DOHH2 (cell line): ENCODE measurements at regions not wholly inside any gene's neighbourhood (a gene's known extent, or its start where the extent isn't known, plus 50 kb on each side); places are given as distances from the start of the nearest gene placed in this dataset.

ENCODE experiments used
- H3F3A ChIP-seq: fragments of 200-600 bp; sonication (generic), shearing (Covaris generic); 2 replicates; pipeline ENCODE4 v1.6.0; 2016; ENCODE audit warnings: antibody characterized with exemption, mild to moderate bottlenecking; ENCODE audit not compliant: control insufficient read depth, insufficient read depth
- H3K27ac ChIP-seq: fragments of 200-600 bp; sonication (generic); 2 replicates; pipeline ENCODE4 v1.5.1; 2014; ENCODE audit warnings: low read depth, mild to moderate bottlenecking, low read length, moderate library complexity
- H3K27me3 ChIP-seq: fragments of 200-600 bp; sonication (generic); 2 replicates; pipeline ENCODE4 v1.6.1; 2014; ENCODE audit warnings: mild to moderate bottlenecking, low read length, mixed read lengths; ENCODE audit not compliant: control insufficient read depth
- H3K36me3 ChIP-seq: fragments of 200-600 bp; sonication (generic); 2 replicates; pipeline ENCODE4 v1.6.1; 2014; ENCODE audit warnings: mild to moderate bottlenecking, low read length, moderate library complexity, mixed read lengths; ENCODE audit not compliant: control insufficient read depth
- H3K4me1 ChIP-seq: fragments of 200-600 bp; sonication (generic); 2 replicates; pipeline ENCODE4 v1.6.1; 2014; ENCODE audit warnings: mild to moderate bottlenecking, low read length, mixed read lengths; ENCODE audit not compliant: control insufficient read depth
- H3K4me2 ChIP-seq: fragments of 200-600 bp; sonication (generic); 2 replicates; pipeline ENCODE4 v1.6.0; 2014; ENCODE audit warnings: mild to moderate bottlenecking, low read length, moderate library complexity
- H3K4me3 ChIP-seq: fragments of 200-600 bp; sonication (generic); 2 replicates; pipeline ENCODE4 v1.5.1; 2014; ENCODE audit warnings: mild to moderate bottlenecking, low read length, mixed read lengths
- H3K79me2 ChIP-seq: fragments of 200-600 bp; sonication (generic); 2 replicates; pipeline ENCODE4 v1.6.1; 2014; ENCODE audit warnings: mild to moderate bottlenecking, low read length, mixed read lengths; ENCODE audit not compliant: control insufficient read depth
- H3K9me2 ChIP-seq: fragments of 200-600 bp; sonication (generic); replicated peaks from 2 replicates; pipeline ENCODE4 v1.6.1; 2014; ENCODE audit warnings: mild to moderate bottlenecking, low read length, mixed read lengths; ENCODE audit not compliant: control insufficient read depth
- H3K9me3 ChIP-seq: fragments of 200-600 bp; sonication (generic); 2 replicates; pipeline ENCODE4 v1.6.1; 2014; ENCODE audit warnings: antibody characterized with exemption, low read length, mixed read lengths; ENCODE audit not compliant: control insufficient read depth, insufficient read depth
- H4K20me1 ChIP-seq: fragments of 200-600 bp; sonication (generic); 2 replicates; pipeline ENCODE4 v1.6.0; 2014; ENCODE audit warnings: low read depth, mild to moderate bottlenecking, antibody characterized with exemption, low read length, moderate library complexity; ENCODE audit not compliant: control insufficient read depth, insufficient read depth
- EZH2phosphoT487 ChIP-seq: fragments of 200-600 bp; sonication (generic); IDR thresholded peaks from 2 replicates; pipeline ENCODE4 v1.6.1; 2017; ENCODE audit warnings: borderline replicate concordance, mild to moderate bottlenecking, antibody characterized with exemption, low read length, moderate library complexity, mixed read lengths
- TF ChIP-seq, protein P1 (sequence below): fragments of 200-600 bp; sonication (generic); IDR thresholded peaks from one replicate; pipeline ENCODE4 v1.5.1; 2014; ENCODE audit warnings: antibody characterized with exemption, mild to moderate bottlenecking, low read depth, low read length; ENCODE audit not compliant: poor library complexity, severe bottlenecking

DNA sequence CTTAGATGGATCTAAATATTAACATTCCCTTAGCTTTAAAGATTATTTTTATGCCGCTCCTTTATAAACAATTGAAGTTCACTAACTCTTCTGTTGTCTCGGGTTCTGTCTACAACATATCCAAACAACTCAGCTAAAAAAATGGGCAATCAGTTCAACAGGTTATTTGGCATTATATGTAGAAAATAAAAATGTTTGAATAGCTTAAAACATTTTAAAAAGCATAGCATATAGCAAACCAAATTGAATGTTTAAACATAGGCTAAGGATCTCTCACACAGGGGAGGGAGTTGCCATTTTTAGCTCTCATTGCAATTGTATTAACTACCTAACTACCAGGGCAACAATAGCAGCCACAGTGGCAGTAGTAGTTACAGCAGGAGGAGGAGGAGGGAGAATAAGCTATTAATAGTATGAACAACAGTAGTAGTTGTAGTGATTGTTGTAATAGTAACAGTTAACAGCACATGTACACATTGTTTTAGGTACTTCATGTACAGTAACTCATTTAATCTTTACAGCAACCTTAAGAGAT, 404.2 kb downstream of the KCNRG start:
- no peak overlapping the region for H3K4me2 ChIP-seq
- no peaks in the 10 kb centered on the region for H3K27me3 ChIP-seq
- no peaks in the 10 kb centered on the region for H4K20me1 ChIP-seq
- H3K79me2 ChIP-seq = no peaks in the 10 kb centered on the region
- no peaks in the 10 kb centered on the region; the same call in 1 of the 2 replicates for H3K9me3 ChIP-seq
- no peak overlapping the region for H3K4me3 ChIP-seq
- no peaks in the 10 kb centered on the region for H3K36me3 ChIP-seq
- H3K27ac ChIP-seq = no peak overlapping the region
- TF ChIP-seq EZH2phosphoT487 = no peak
- TF ChIP-seq, protein P1, sequence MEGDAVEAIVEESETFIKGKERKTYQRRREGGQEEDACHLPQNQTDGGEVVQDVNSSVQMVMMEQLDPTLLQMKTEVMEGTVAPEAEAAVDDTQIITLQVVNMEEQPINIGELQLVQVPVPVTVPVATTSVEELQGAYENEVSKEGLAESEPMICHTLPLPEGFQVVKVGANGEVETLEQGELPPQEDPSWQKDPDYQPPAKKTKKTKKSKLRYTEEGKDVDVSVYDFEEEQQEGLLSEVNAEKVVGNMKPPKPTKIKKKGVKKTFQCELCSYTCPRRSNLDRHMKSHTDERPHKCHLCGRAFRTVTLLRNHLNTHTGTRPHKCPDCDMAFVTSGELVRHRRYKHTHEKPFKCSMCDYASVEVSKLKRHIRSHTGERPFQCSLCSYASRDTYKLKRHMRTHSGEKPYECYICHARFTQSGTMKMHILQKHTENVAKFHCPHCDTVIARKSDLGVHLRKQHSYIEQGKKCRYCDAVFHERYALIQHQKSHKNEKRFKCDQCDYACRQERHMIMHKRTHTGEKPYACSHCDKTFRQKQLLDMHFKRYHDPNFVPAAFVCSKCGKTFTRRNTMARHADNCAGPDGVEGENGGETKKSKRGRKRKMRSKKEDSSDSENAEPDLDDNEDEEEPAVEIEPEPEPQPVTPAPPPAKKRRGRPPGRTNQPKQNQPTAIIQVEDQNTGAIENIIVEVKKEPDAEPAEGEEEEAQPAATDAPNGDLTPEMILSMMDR = no peak
- H3K4me1 ChIP-seq = peaks cover 14% of the 10 kb centered on the region
- H3F3A ChIP-seq = no peaks in the 10 kb centered on the region
- no peaks in the 10 kb centered on the region for H3K9me2 ChIP-seq

DNA sequence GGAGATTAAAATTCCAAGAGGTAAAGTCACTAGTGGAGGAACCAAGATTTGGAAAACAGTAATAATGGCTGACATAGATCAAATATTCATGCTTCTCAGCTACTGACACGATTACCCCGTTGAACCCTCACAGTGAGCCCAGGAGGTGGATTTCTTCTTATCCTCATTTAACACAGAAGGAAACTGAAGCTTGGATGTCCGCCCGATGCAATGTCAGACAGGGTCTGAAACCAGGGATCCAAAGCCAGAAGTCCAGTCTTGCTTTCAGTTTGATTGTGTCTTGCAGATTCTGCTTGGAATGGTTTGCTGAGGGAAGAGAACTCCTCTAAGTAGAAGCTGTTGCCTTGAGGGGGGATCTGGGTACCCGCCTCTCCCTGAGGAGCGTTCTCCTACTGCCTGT, 404.7 kb downstream of the KCNRG start:
- H3K4me1 ChIP-seq = peaks cover 14% of the 10 kb centered on the region
- H3K9me3 ChIP-seq = no peaks in the 10 kb centered on the region; the same call in 1 of the 2 replicates
- no peak overlapping the region for H3K4me3 ChIP-seq
- H3K79me2 ChIP-seq = no peaks in the 10 kb centered on the region
- no peaks in the 10 kb centered on the region for H4K20me1 ChIP-seq
- H3K27ac ChIP-seq = no peak overlapping the region
- H3K9me2 ChIP-seq = no peaks in the 10 kb centered on the region
- no peaks in the 10 kb centered on the region for H3K36me3 ChIP-seq
- H3K4me2 ChIP-seq = no peak overlapping the region
- TF ChIP-seq EZH2phosphoT487 = no peak
- TF ChIP-seq, protein P1 = no peak
- H3K27me3 ChIP-seq = no peaks in the 10 kb centered on the region
- H3F3A ChIP-seq = no peaks in the 10 kb centered on the region

DNA sequence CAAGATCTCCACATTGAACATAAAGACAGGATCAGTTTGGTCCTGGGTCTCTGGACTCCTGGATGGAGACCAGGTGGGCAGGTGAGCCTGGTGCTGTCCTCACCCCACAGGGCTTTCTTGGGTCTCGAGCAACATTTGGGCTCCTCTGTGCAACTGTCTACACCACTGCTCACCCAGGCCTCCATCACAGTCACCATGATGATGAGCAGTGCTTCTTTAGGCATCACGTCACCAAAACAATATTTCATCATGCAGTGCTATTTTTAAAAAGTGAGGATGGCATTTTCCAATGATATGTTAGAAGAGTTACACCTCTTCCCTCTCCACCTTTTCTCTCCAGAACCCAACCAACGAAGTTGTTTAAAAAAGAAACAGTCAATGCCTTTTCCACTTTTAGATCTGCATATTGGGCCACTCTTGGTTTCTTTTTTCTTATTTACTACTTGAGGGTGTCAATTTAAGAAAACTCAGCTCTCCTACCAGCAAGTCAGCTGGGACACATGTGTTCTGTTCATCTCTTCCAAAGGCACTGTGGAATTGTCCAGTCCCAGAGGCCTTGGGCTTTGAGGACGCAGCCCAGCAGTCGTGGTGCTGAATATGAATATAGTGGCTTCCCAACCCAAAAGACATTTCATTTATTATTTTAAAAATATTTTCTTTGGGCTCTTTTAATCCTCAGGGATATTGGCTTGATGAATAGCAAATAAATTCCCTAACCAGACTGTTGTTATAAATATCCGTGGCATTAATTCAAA, 405.7 kb downstream of the KCNRG start:
- H4K20me1 ChIP-seq = no peaks in the 10 kb centered on the region
- H3K9me2 ChIP-seq = no peaks in the 10 kb centered on the region
- no peaks in the 10 kb centered on the region for H3K27me3 ChIP-seq
- no peak overlapping the region for H3K4me3 ChIP-seq
- TF ChIP-seq EZH2phosphoT487 = no peak
- TF ChIP-seq, protein P1 = no peak
- H3K79me2 ChIP-seq = no peaks in the 10 kb centered on the region
- H3F3A ChIP-seq = no peaks in the 10 kb centered on the region
- peaks cover 20% of the 10 kb centered on the region for H3K4me1 ChIP-seq
- H3K9me3 ChIP-seq = no peaks in the 10 kb centered on the region
- no peak overlapping the region for H3K27ac ChIP-seq
- no peaks in the 10 kb centered on the region for H3K36me3 ChIP-seq
- no peak overlapping the region for H3K4me2 ChIP-seq
